ENCODE measurements at regions not wholly inside any gene's neighbourhood (a gene's known extent, or its start where the extent isn't known, plus 50 kb on each side); places are given as distances from the start of the nearest gene placed in this dataset.

GRCh38 chr13:77378662-77379061 is 51.8 kb upstream of the MYCBP2 start:
- DNase-seq = no peak

GRCh38 chr13:77377016-77377415 is 50.1 kb upstream of the MYCBP2 start:
- no peak for DNase-seq
